ENCODE measurements at regions not wholly inside any gene's neighbourhood (a gene's known extent, or its start where the extent isn't known, plus 50 kb on each side); places are given as distances from the start of the nearest gene placed in this dataset.
A peak's percentile ranks its signal among the peaks of the same experiment; 100 is the strongest.

GRCh38 chr7:24178811-24179570 lies 105.0 kb upstream of the NPY start:
- DNase-seq (ENCODE audit: low read depth in 4 of 4, low spot score in 3 of 4): no peak

GRCh38 chr7:24191362-24191761 lies 92.6 kb upstream of the NPY start:
- no peak for DNase-seq (ENCODE audit: low read depth in 4 of 4, low spot score in 3 of 4)

DNA sequence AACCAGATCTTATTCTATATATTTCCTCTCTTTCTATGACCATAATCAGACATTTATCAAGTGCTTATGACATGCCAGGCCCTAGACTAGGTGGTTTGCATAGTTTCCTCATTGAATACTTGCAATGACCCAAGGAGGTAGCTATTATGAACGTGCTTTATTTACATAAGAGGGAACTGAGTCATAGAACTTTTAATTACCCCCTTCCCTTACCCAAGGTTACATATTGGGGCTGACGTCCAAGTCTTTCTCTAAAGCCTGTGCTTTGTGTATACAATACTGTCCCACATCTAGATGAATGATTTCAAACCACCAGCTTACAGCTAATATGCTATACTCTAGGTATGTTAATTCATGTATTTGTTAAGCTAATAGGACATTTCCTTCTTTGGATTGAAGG lies 91.9 kb upstream of the NPY start:
- DNase-seq (ENCODE audit: low read depth in 4 of 4, low spot score in 3 of 4): no peak

GRCh38 chr7:24192691-24193090 lies 91.3 kb upstream of the NPY start:
- DNase-seq (ENCODE audit: low read depth in 4 of 4, low spot score in 3 of 4): no peak

DNA sequence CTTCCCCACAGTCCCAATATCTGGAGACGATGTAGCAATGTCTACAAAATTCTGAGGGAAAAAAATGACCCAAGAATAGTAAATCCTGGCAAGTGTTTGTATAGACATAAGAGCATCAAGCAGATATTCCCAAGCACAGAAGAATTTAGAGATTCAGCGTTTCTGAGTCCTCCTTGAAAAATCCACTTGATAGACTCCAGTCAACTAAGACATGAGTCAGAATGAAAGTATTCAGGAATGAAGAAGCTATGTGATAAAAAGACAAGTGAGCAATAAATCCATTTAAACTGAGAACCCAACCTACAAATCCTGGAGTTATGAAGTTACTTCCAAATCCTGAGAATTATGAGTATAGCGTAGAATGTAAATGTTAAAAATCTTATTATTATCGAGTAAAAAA lies 86.1 kb upstream of the NPY start:
- no peak for DNase-seq (ENCODE audit: low read depth in 4 of 4, low spot score in 3 of 4)

- DNase-seq (ENCODE audit: low read depth in 4 of 4, low spot score in 3 of 4): no peak
Observed at GRCh38 chr7:24199978-24200377, 84.0 kb upstream of the NPY start.

- DNase-seq (ENCODE audit: low read depth in 4 of 4, low spot score in 3 of 4): no peak
Observed at GRCh38 chr7:24200407-24200966, 83.5 kb upstream of the NPY start.

DNA sequence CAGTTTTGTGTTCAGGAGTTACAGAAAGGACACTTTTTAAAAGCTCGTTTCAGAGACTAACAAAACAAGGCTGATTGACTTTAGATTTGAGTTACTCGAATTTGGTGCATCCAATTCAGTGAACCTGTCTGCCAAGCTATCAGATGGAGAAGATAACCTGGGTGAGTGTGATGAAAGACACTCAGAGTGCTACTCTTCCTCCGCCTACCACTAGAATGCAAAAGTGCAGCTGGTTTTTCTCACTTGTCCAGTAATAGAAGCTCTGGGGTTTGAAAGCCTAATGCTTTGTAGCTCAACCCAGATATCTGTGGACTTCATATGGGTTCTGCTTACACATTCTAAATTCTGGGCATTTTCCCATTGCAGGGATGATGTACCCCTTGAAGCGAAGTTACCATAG lies 82.8 kb upstream of the NPY start:
- DNase-seq (ENCODE audit: low read depth in 4 of 4, low spot score in 3 of 4): no peak

DNA sequence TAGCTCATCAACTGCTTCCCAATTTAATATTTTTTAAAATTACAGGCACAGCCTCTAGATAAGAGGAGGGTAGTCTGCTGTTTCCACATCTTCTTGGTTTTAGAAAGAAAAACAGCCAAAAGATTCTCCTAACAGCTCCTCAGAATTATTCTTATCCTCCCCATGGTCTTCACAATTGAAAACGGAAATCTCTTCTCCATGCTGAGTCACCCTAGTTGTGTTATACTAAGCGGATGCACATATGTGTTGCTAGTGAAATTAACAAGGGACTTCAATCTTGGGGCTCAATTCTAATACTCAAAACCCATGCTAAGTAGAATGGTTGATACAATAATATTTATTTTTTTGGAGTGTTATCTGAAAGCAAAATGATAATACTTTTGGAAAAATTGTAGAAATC lies 71.9 kb upstream of the NPY start:
- DNase-seq (ENCODE audit: low read depth in 4 of 4, low spot score in 3 of 4): no peak

DNA sequence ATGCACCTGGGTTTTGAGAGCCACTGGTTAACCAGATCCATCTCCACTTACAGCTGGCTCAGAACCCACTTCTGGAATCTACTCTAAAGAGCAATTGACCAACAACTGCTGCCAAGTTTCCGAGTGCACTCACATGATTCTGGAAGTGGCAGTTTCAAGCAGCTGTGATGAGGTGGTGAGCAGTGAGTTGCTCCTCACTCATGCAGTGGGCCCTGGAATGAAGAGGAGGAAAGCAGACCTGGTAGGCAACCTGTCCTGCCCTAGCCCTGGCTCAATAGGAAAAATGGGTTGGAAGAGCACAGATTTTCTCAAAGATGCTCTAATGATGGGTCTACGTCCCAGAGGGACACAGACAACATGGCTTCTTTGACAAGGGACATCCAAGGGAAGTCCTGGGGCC lies 70.7 kb upstream of the NPY start:
- DNase-seq (ENCODE audit: low read depth in 4 of 4, low spot score in 3 of 4): no peak

DNA sequence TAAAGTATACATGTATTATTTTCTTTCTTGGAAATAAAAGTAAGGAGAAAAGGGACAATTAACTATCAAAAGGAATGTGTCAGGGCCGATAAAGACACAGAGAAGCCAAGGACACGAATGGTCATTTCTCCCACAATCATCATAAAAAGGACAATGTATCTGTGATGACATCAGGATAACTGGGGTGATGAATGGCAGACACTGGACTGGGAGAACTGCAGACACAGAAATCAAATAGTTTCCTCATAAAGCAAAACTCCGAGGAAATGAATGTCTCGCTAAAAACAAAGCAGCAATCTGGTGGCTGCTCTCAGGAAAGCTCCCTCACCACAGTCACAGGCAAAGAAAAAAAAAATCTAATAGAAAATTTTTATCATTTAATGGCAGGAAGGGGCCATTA lies 69.3 kb upstream of the NPY start:
- no peak for DNase-seq (ENCODE audit: low read depth in 4 of 4, low spot score in 3 of 4)

GRCh38 chr7:24216576-24217125 lies 67.3 kb upstream of the NPY start:
- DNase-seq (ENCODE audit: low read depth in 4 of 4, low spot score in 3 of 4): no peak

DNA sequence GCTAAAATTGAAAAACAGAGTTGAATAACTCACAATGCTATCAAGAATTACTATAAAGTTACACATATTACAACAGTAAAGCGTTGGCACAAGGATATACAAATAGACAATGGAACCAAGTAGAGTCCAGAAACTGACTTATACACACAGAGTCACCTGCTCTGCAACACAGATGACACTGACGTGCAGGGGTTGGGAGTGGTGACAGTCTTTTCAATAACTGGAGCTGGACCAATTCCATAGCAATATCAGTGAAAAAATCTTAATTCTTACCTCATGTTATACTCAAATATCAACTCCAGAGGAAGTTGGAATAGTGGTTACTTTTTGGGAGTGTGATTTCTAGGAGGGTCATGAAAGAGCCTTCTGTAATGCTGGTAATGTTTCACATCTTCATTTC lies 62.5 kb upstream of the NPY start:
- DNase-seq (ENCODE audit: low read depth in 4 of 4, low spot score in 3 of 4): no peak

DNA sequence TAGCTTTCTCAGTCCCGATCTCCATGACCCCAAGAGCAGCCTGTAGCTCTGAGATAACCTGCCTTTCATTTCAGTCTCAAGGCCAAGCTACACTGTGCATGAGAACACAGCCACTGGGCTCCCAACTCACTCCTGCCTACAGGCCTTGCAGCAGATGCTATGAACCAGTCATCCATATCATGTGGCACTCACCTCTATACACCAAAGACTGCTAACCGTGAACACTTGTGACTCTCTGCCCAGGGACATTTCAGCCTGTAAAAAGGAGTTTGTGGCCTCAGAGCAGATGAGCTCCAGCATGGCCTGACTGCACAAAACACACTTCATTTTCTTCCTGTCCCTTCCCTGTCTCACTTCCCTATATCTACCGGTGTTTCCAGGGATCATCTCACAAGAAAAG lies 56.9 kb upstream of the NPY start:
- DNase-seq (ENCODE audit: low read depth in 4 of 4, low spot score in 3 of 4): peak in 3 of 4 donors; percentile 1 to 21 (median 2)

GRCh38 chr7:24227603-24228359 lies 56.2 kb upstream of the NPY start:
- no peak for DNase-seq (ENCODE audit: low read depth in 4 of 4, low spot score in 3 of 4)

DNA sequence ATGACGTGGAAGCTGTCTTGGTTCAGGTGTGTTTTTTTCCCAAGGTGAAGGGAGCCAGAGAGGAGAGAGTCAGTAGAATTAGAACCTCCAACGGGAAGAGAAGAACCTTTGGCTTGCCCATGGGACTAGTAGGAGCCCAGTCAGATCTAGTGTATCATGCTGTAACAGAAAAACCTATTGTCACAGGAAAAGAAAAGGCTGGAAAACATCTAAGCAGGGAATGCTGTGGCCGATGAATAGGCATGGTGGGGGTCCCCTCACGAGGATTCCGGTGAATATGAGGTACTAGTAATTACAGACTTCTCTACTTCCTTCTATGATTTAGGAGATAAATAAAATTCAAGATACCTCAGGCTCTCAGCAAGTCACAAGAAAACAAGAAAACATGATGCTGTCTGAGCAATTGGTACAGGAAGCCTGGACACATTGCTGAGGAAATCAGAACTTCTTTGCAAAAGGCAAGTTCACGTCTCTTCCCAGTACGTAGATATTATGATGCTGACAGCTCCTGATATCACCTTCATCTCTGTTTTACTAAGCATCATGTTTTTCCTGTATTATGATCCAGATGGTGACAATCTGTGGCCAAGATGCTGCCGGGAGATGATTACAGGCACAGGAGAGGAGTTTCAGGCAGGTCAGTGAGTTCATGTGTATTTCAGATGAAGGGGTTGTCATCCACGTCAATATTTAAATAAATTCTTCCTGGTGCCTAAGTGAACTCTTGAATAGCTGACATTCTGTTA lies 54.3 kb upstream of the NPY start:
- no peak for DNase-seq (ENCODE audit: low read depth in 4 of 4, low spot score in 3 of 4)

GRCh38 chr7:24231493-24231892 lies 52.5 kb upstream of the NPY start:
- no peak for DNase-seq (ENCODE audit: low read depth in 4 of 4, low spot score in 3 of 4)

- no peak for DNase-seq (ENCODE audit: low read depth in 4 of 4, low spot score in 3 of 4)
Observed at GRCh38 chr7:24233386-24233785, 50.6 kb upstream of the NPY start.
